Renal cortical epithelial cell (primary cell): ENCODE measurements at regions not wholly inside any gene's neighbourhood (a gene's known extent, or its start where the extent isn't known, plus 50 kb on each side); places are given as distances from the start of the nearest gene placed in this dataset.
"Not testable (repeated sequence)": the region's sequence is repeated elsewhere in the genome, so short reads cannot be mapped to it uniquely, and the experiment has no call there.

Experiments
- DNase-seq: peaks from one replicate; pipeline ENCODE4 v3.0.0-alpha.2; 2011; ENCODE audit warnings: low read depth

DNA sequence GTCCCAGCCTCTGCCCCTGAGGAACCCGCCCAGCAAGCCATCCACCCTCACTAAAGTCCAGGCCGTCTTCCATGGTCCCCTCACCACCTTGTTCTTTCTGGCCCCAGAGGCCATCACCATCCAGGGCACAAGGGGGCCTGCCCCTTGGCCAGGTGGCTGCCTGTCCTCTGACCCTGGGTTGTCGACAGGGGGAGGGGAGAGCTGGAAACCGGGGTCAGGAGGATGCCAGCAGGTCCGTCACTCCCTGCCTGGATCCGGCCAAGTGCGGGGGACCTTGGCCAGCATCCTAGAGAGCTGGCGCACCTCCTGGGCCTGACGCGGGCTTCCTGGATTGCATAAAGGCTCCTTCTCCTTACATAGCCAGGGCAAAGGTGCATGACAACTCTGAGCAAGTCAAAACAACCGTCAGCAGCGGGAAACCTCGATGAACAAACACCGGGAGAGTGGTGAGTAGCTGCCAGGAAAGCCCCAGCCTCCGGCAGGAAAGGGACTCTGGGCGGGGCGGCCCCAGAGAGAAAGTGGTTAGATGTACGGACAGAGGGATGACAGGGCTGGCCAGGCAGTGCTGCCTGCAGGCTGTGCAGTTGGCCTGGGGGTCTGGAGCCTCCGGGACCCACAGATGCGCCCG is 4461.2 kb upstream of the TPTE start:
- DNase-seq, result not testable (repeated sequence)

DNA sequence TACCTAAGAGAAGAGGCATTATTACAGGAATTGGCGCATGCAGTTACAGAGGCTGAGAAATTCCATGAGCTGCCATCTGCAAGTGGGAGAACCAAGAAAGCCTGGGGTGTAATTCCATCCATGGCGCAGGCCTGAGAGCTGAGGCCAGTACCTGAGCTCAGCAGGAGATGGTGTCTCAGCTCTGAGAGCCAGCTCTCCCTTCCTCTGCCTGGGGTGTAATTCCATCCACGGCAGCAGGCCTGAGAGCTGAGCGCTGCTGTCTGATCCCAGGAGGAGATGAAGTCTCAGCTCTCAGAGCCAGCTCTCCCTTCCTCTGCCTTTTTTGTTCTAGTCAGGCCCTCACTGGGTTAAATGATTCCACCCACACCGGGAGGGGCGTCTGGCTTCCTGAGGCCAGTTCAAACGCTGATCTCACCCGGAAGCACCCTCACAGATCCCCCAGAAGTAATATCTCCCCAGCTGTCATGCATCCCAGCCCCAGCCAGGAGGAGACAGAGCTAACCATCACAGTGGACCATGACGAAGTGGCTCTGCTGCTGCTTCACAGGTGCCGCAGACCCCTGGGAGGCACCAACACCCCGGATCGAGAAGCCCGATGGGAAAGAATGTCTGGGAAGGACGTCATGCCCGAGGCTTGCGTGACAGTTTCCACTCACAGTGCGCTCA is 4454.9 kb upstream of the TPTE start:
- not testable (repeated sequence) for DNase-seq

GRCh38 chr21:6068098-6068831 is 4453.1 kb upstream of the TPTE start:
- DNase-seq, result not testable (repeated sequence)

- not testable (repeated sequence) for DNase-seq
Measured at GRCh38 chr21:6070213-6070612, 4451.2 kb upstream of the TPTE start.

DNA sequence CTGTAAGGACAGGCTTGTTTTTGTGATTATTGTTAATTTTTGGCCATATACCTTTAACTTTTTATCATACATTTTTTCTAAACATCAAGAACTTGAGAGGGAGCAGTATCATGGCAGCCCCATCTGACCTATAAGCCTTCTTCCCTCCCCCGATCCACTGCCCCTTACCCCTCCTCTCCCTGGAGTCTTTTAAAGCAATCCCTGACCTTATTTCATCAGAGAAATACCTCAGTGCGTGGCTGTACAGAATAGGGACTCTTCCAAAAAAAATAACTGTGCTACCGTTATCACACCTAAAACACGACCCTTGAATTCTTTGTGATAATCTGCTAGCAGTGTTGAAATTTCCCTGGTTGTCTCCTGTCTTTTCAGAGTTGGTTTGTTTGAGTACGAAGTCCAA is 4448.7 kb upstream of the TPTE start:
- DNase-seq, result not testable (repeated sequence)

GRCh38 chr21:6073993-6074705 is 4447.2 kb upstream of the TPTE start:
- not testable (repeated sequence) for DNase-seq

DNA sequence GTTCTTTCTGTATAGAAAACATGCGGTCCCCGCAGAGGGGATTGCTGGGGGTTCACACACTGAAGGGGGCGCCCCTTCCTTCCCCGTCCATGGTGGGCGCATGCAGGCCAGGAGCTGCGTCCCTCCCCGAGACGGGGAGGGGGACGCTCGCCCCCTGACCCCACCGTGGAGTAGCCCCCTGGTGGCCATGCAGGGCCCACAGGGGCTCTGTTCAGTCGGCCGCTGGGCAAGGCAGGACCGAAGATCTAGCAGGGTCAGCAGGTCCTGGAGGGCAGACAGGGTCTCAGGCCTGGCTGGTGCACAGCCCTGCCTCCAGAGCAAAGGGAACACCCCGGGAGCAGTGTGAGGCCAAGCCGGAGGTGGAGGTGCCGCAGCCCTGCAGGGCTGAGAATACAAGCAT is 4446.4 kb upstream of the TPTE start:
- not testable (repeated sequence) for DNase-seq

- not testable (repeated sequence) for DNase-seq
Measured at GRCh38 chr21:6075627-6076208, 4445.7 kb upstream of the TPTE start.

DNA sequence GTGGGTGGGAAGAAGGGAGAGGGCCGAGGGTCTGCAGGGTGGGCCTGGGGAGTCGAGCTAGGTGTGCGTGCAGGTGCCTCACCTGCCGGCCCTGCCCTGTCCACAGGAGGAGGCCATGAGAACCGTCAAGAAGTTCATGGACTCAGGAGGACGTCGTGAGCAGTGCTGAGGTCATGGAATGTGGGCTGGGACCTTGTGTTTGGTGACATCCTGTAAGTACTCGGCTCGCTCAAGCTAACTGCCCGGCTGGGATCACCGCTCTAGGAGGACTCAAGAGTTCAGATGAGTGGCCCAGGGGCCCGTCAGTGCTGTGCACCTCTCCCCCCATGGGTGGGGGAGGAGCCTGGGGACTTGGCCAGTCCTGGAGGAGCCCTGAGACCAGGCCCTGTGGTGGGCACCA is 4444.0 kb upstream of the TPTE start:
- not testable (repeated sequence) for DNase-seq

- DNase-seq, result not testable (repeated sequence)
Measured at GRCh38 chr21:6078902-6079301, 4442.5 kb upstream of the TPTE start.

- not testable (repeated sequence) for DNase-seq
Measured at GRCh38 chr21:6080941-6081655, 4440.3 kb upstream of the TPTE start.

DNA sequence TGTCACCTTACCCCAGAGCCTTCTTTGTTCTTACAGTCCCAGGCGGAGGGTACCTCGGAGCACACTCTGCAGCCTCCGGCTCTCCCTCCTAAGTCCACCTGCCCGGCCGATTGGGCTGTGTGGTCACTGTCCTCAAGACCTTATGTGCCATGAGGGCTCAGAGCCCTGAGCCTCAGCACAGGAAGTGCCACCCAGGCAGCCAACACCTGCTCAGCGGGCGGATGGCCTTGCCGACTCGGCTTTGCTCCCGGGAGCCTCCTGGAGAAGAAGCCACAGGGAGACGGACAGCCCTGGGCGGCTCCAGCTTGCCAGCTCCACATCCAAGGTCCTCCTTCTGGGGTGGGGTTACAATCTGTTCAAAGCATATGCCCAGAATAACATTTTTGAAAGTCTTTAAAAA is 4439.2 kb upstream of the TPTE start:
- not testable (repeated sequence) for DNase-seq

DNA sequence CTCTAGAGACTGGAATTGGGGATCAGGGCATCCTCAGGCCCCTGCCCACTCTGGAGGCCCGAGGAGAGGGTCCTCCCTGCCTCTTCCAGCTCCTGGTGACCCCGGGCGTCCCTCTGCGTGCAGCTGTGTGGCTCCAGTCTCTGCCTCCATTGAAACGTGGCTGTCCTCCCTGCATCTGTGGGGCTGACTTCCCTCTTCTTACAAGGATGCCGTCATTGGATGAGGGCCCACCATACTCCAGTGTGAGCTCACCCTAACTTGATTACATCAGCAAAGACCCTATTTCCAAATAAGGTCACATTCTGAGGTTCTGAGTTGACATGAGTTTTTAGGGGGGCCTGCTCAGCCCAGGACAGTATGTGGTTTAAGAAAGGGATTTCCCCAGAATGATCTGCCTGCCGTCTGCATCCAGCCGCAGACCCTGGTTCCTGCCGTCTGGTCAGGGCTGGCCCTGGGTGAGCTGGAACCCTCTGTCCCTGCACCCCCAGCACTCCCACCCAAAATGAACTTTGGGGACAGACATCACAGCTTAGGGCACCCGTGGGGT is 4437.7 kb upstream of the TPTE start:
- not testable (repeated sequence) for DNase-seq

DNA sequence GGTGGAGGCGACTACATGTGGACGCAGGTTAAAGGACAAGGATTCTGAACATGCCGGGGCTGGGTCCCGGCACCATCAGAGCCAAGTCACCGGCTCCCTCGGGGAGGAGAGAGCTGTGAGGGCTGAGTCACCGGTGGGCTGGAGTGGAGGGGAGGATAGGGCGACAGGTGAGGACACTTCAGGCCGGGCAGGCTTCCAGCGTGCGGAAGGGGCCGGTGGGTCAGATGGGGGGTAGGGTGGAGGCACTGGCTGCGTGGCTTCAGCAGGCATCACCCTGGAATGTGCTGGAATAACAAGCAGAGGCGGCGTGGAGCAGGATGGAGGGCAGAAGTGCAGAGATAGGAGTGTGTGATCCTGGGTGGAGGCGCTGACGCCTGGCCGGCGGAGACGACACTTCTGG is 4435.3 kb upstream of the TPTE start:
- DNase-seq, result not testable (repeated sequence)

- not testable (repeated sequence) for DNase-seq
Measured at GRCh38 chr21:6087579-6088178, 4433.7 kb upstream of the TPTE start.

- DNase-seq, result not testable (repeated sequence)
Measured at GRCh38 chr21:6090286-6090908, 4431.0 kb upstream of the TPTE start.

GRCh38 chr21:6091335-6092027 is 4429.9 kb upstream of the TPTE start:
- DNase-seq, result not testable (repeated sequence)

- not testable (repeated sequence) for DNase-seq
Measured at GRCh38 chr21:6092401-6092800, 4429.0 kb upstream of the TPTE start.

GRCh38 chr21:6093419-6093818 is 4428.0 kb upstream of the TPTE start:
- not testable (repeated sequence) for DNase-seq
